ES-I3 (cell line): ENCODE measurements at regions not wholly inside any gene's neighbourhood (a gene's known extent, or its start where the extent isn't known, plus 50 kb on each side); places are given as distances from the start of the nearest gene placed in this dataset.
"Not testable (repeated sequence)": the region's sequence is repeated elsewhere in the genome, so short reads cannot be mapped to it uniquely, and the experiment has no call there.

ENCODE experiments used
- H3K36me3 ChIP-seq: 2 replicates; pipeline ENCODE4 v1.6.1; 2013; ENCODE audit warnings: mild to moderate bottlenecking, low read length, control low read depth, moderate library complexity; ENCODE audit not compliant: insufficient read depth
- H3K4me1 ChIP-seq: 2 replicates; pipeline ENCODE4 v1.6.1; 2013; ENCODE audit warnings: mild to moderate bottlenecking, control low read depth, low read length; ENCODE audit not compliant: insufficient read depth
- H3K9ac ChIP-seq: 2 replicates; pipeline ENCODE4 v1.6.1; 2013; ENCODE audit warnings: low read depth, mild to moderate bottlenecking, low read length, moderate library complexity
- H3K9me3 ChIP-seq: 2 replicates; pipeline ENCODE4 v1.6.1; 2013; ENCODE audit warnings: mild to moderate bottlenecking, low read length, moderate library complexity; ENCODE audit not compliant: control insufficient read depth, insufficient read depth

- Histone ChIP-seq H3K36me3 (no peaks in the 10 kb centered on the region), H3K9me3 (no peaks in the 10 kb centered on the region), H3K9ac (no peak overlapping the region), H3K4me1 (peaks cover 21% of the 10 kb centered on the region; the same call in 1 of the 2 replicates)
These were observed 272.6 kb downstream of the PDCD6IP start for GRCh38 chr3:34070831-34071585.

DNA sequence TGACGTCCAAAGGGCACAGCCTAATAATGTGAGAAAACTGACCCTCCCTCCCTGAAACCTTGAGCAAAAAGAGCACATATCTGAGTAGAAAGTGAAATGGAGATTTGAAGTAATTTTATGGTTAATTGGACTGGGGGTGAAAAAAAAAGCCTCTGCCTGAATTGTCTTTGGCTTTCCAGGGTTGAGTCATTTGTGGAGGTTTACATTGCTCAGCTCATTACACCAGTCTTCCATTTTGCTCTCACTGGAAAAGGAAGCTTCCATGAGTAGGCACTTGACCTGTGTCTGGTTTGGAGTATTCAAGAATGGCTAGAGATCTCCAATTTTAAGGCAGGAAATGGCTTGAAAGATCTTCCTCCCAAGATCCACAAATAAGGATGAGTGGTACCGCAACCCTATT is 273.9 kb downstream of the PDCD6IP start:
- Histone ChIP-seq H3K4me1 (peaks cover 18% of the 10 kb centered on the region; the same call in 1 of the 2 replicates), H3K9ac (no peak overlapping the region), H3K36me3 (no peaks in the 10 kb centered on the region), H3K9me3 (no peaks in the 10 kb centered on the region; the same call in none of the 2 replicates)

DNA sequence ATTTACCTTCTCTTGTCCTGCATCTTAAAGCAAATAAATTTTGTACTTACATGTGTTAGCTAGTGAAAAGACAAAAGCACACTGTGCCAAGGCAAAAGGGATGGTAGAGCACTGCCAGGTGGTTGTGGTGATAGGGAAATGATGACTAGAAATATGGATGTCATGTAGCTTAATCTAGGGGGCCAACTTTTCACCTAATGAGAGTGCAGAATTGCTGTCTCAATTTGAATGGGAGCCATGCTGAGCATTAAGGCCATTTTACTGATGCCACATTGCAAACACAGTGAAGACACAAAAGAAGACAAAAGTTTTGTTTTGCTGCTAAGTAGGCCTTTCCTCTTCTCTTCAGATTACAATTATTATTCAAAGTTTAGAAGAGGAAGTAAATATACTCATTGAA is 274.7 kb downstream of the PDCD6IP start:
- no peaks in the 10 kb centered on the region; the same call in none of the 2 replicates for H3K9me3 ChIP-seq
- H3K36me3 ChIP-seq = no peaks in the 10 kb centered on the region
- H3K9ac ChIP-seq = no peak overlapping the region
- peaks cover 18% of the 10 kb centered on the region; the same call in 1 of the 2 replicates for H3K4me1 ChIP-seq

- Histone ChIP-seq H3K9me3 (no peaks in the 10 kb centered on the region; the same call in none of the 2 replicates), H3K36me3 (no peaks in the 10 kb centered on the region), H3K9ac (no peak overlapping the region), H3K4me1 (peaks cover 18% of the 10 kb centered on the region; the same call in 1 of the 2 replicates)
These were observed 275.5 kb downstream of the PDCD6IP start for GRCh38 chr3:34073961-34074360.

DNA sequence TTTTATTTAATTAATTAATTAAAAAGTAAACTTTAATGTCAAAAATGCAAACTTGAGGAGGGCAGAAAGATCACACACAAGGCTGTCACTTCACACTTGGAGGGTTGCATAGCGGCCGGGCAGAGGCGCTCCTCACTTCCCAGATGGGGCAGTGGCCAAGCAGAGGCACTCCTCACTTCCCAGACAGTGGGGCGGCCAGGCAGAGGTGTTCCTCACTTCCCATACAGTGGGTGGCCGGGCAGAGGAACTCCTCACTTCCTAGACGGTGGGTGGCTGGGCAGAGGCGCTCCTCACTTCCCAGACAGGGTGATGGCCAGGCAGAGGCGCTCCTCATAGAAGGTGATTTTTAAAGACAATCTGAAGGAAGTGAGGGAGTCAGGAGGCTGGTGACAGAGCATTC is 277.5 kb downstream of the PDCD6IP start:
- H3K36me3 ChIP-seq = no peaks in the 10 kb centered on the region
- no peak overlapping the region for H3K9ac ChIP-seq
- peaks cover 18% of the 10 kb centered on the region; the same call in 1 of the 2 replicates for H3K4me1 ChIP-seq
- no peaks in the 10 kb centered on the region; the same call in none of the 2 replicates for H3K9me3 ChIP-seq

- H3K4me1 ChIP-seq = peaks cover 14% of the 10 kb centered on the region; the same call in 1 of the 2 replicates
These were observed 279.2 kb downstream of the PDCD6IP start for GRCh38 chr3:34077417-34078195.

GRCh38 chr3:34078418-34078817 is 280.0 kb downstream of the PDCD6IP start:
- no peak overlapping the region for H3K9ac ChIP-seq
- H3K36me3 ChIP-seq = no peaks in the 10 kb centered on the region
- peaks cover 6% of the 10 kb centered on the region; the same call in 1 of the 2 replicates for H3K4me1 ChIP-seq
- H3K9me3 ChIP-seq = no peaks in the 10 kb centered on the region; the same call in none of the 2 replicates

More at GRCh38 chr3:34077417-34078195, 279.2 kb downstream of the PDCD6IP start:
- Histone ChIP-seq H3K9me3 (no peaks in the 10 kb centered on the region; the same call in none of the 2 replicates), H3K9ac (no peak overlapping the region), H3K36me3 (no peaks in the 10 kb centered on the region)

DNA sequence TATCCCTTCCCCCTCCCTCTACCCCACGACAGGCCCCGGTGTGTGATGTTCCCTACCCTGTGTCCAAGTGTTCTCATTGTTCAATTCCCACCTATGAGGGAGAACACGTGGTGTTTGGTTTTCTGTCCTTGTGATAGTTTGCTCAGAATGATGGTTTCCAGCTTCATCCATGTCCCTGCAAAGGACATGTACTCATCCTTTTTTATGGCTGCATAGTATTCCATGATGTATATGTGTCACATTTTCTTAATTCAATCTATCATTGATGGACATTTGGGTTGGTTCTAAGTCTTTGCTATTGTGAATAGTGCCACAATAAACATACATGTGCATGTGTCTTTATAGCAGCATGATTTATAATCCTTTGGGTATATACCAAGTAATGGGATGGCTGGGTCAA is 281.4 kb downstream of the PDCD6IP start:
- not testable (repeated sequence) for H3K9ac ChIP-seq, H3K9me3 ChIP-seq, H3K36me3 ChIP-seq, H3K4me1 ChIP-seq

- H3K9ac ChIP-seq, H3K4me1 ChIP-seq, H3K9me3 ChIP-seq, H3K36me3 ChIP-seq: not testable (repeated sequence)
These were observed 291.9 kb downstream of the PDCD6IP start for GRCh38 chr3:34090379-34090778.

GRCh38 chr3:34090876-34091275 is 292.4 kb downstream of the PDCD6IP start:
- no peaks in the 10 kb centered on the region for H3K36me3 ChIP-seq
- H3K9me3 ChIP-seq = peaks cover 3% of the 10 kb centered on the region
- no peak overlapping the region for H3K9ac ChIP-seq
- no peaks in the 10 kb centered on the region for H3K4me1 ChIP-seq

GRCh38 chr3:34094280-34094679 is 295.9 kb downstream of the PDCD6IP start:
- H3K36me3 ChIP-seq = not testable (repeated sequence)

GRCh38 chr3:34102288-34102687 is 303.9 kb downstream of the PDCD6IP start:
- no peak overlapping the region for H3K9ac ChIP-seq
- H3K36me3 ChIP-seq = no peaks in the 10 kb centered on the region
- H3K9me3 ChIP-seq = no peaks in the 10 kb centered on the region
- H3K4me1 ChIP-seq = no peaks in the 10 kb centered on the region

More at GRCh38 chr3:34094280-34094679, 295.9 kb downstream of the PDCD6IP start:
- H3K9ac ChIP-seq, H3K4me1 ChIP-seq, H3K9me3 ChIP-seq: not testable (repeated sequence)

- H3K4me1 ChIP-seq = no peaks in the 10 kb centered on the region
- H3K9ac ChIP-seq = no peak overlapping the region
- no peaks in the 10 kb centered on the region for H3K9me3 ChIP-seq
- no peaks in the 10 kb centered on the region for H3K36me3 ChIP-seq
These were observed 307.9 kb downstream of the PDCD6IP start for GRCh38 chr3:34106379-34106778.

DNA sequence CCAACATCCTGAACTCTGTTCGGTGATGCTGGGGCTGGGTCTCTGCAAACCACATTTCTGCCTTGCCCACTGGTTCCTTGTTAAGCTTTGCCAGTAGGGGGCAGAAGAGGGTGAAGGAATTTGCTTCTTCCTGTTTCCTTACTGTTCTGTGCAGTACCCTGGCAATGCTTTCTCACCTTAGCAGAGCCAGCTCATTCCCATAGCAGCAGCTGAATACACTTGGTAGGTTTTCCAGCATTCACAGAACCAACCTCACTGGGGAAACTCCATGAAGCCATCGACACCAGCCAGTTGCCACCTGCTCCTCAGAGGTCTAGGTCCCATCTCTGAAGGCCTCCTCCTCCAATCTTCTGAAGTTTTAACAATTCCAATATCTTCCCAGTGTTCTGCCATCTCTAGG is 308.4 kb downstream of the PDCD6IP start:
- Histone ChIP-seq H3K9ac (no peak overlapping the region), H3K4me1 (no peaks in the 10 kb centered on the region), H3K9me3 (no peaks in the 10 kb centered on the region), H3K36me3 (no peaks in the 10 kb centered on the region)

- no peaks in the 10 kb centered on the region for H3K4me1 ChIP-seq
- H3K9me3 ChIP-seq = no peaks in the 10 kb centered on the region
- H3K36me3 ChIP-seq = no peaks in the 10 kb centered on the region
These were observed 309.2 kb downstream of the PDCD6IP start for GRCh38 chr3:34107669-34108068.

More at GRCh38 chr3:34107669-34108068, 309.2 kb downstream of the PDCD6IP start:
- no peak overlapping the region for H3K9ac ChIP-seq
